ENCODE measurements at regions not wholly inside any gene's neighbourhood (a gene's known extent, or its start where the extent isn't known, plus 50 kb on each side); places are given as distances from the start of the nearest gene placed in this dataset.

DNA sequence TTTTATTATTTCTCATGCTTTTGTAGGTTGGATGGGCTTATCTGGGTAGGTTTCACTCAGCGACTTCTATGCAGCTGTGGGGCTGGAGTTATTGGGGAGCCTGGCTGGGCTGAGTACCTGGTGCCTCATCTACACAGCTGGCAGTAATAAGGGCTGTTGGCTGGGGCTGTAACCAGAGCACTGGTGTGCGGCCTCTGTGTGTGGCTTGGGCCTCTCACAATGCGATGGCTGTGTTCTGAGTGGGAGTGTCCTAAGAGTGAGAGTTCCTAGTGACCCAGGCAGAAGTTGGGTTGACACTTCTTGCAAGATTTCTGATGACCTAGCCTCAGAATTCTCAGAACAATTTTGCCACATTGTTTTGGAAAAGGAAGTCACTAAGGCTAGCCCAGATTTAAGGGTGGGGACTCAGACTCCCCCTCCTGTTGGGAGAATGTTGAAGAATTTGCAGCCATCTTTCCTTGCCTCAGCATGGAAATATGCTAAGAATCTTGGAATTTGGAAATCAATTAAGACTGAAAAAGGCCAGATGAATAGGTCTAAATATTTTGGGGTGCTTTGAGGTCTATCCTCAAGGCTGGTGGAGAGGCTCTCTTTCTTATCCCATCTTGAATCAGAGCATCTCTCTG lies 158.8 kb downstream of the SCP2D1 start (continued):
- TF ChIP-seq GATA2 (CRISPR knock-in tag; IDR thresholded peaks at IDR 0.05) (no peak), GABPA (IDR thresholded peaks at IDR 0.05; ENCODE audit: low read depth) (no peak)

DNA sequence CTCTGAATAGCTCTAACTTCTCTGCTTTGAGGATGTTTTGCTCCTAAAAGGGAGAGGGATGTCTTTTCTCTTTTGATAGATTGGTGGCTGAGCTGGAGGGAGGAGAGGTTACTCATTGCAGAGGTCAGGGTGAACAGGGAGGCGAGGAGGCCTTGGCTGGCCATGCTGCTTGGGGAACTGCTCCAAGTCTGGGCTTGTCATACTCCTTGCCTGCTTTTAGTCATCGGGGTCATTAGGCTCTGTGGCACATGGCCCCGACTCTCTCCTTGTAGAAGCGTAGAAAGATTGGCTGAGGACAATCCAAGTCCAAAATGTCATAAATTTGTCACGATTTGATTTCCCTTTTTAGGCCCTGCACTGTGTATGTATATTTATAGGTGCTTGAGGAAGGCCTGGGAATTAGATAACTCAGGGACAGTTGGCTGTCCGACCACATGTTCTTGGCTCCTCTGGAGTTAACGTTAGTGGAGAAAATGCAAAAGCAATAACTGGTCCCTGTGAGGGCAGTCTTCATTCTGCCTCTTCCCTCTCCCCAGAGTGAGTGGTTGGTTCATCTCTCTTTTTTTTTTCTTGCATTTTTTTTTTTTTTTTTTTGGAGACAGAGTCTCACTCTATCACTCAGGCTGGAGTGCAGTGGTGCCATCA lies 160.1 kb downstream of the SCP2D1 start:
- Histone ChIP-seq H3K4me3 (ENCODE audit: low read depth in 2 of 2, low read length in 1 of 2) (no peak overlapping the region), H3K27ac (ENCODE audit: low read depth in 2 of 2, low read length in 1 of 2) (no peak overlapping the region), H4K20me1 (ENCODE audit: insufficient read depth) (no peaks in the 10 kb centered on the region), H3K36me3 (replicated peaks in 1 of 2; ENCODE audit: control insufficient read depth in 1 of 2, insufficient read depth in 2 of 2, low read length in 1 of 2) (no peaks in the 10 kb centered on the region), H3K9me2 (no peaks in the 10 kb centered on the region), H3K4me1 (ENCODE audit: control insufficient read depth in 1 of 2, insufficient read depth in 2 of 2, low read depth in 1 of 2, low read length in 1 of 2) (peaks cover 0 to 2% of the 10 kb centered on the region in 2 experiments; a peak in 1 of 4 replicates), H3K9ac (no peak overlapping the region), H3K79me2 (ENCODE audit: insufficient read depth) (no peaks in the 10 kb centered on the region), H3F3A (replicated peaks; ENCODE audit: insufficient read depth) (no peaks in the 10 kb centered on the region), H3K9me3 (no peaks in the 10 kb centered on the region), H2AFZ (ENCODE audit: low read depth) (no peak overlapping the region), H3K27me3 (ENCODE audit: insufficient read depth) (no peaks in the 10 kb centered on the region), H3K4me2 (no peak overlapping the region)
- CTCF ChIA-PET: interaction anchor here (1.1 kb wide), 1 partner anchor 307 kb away, joined by 3 read pairs; no protein-coding TSS in a partner anchor
- WGBS (ENCODE audit: low lambda C conversion rate): 2% methylated on average over 6 of the region's 7 CpGs
- TF ChIP-seq FOXM1 (IDR thresholded peaks at IDR 0.05; ENCODE audit: low read depth): no peak
- DNase-seq: no peak
- POLR2A ChIA-PET: no interaction called here

DNA sequence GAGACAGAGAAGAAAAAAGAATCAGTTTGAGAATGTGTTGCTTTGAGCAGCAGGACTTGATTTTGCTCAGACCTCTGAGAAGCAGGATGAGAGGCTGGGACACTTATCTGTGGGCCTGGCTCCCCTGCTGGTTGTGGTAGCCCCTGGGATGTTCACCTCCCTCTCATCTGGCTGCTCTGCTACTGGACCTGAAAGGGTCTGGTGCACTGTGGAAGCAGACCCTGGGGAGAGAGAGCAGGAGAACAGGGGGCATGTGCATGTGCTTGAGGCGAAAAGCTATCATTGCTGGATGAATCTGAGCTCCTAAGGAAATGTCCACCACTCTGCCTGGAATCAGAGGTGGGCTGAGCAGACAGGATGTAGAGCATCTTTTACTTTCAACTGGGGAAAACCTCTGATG lies 161.1 kb downstream of the SCP2D1 start:
- no peak overlapping the region for H3K27ac ChIP-seq (ENCODE audit: low read depth in 2 of 2, low read length in 1 of 2)
- DNase-seq: no peak
- H3K79me2 ChIP-seq (ENCODE audit: insufficient read depth): no peaks in the 10 kb centered on the region
- POLR2A ChIA-PET: no interaction called here
- no peaks in the 10 kb centered on the region for H3K9me2 ChIP-seq
- H3K36me3 ChIP-seq (replicated peaks in 1 of 2; ENCODE audit: control insufficient read depth in 1 of 2, insufficient read depth in 2 of 2, low read length in 1 of 2): no peaks in the 10 kb centered on the region
- peaks cover 0 to 2% of the 10 kb centered on the region in 2 experiments; a peak in 1 of 4 replicates for H3K4me1 ChIP-seq (ENCODE audit: control insufficient read depth in 1 of 2, insufficient read depth in 2 of 2, low read depth in 1 of 2, low read length in 1 of 2)
- H4K20me1 ChIP-seq (ENCODE audit: insufficient read depth): no peaks in the 10 kb centered on the region
- no peaks in the 10 kb centered on the region for H3K9me3 ChIP-seq
- no peak overlapping the region for H3K4me2 ChIP-seq
- TF ChIP-seq SMC3 (IDR thresholded peaks at IDR 0.05; ENCODE audit: low read depth, low read length) (no peak), RFX5 (IDR thresholded peaks at IDR 0.05; ENCODE audit: low read length) (no peak), ELF1 (IDR thresholded peaks at IDR 0.05) (no peak), POLR2AphosphoS5 (IDR thresholded peaks at IDR 0.05; ENCODE audit: low read depth, low read length) (no peak), NFIC (IDR thresholded peaks at IDR 0.05; ENCODE audit: borderline replicate concordance) (no peak), FOSL2 (IDR thresholded peaks at IDR 0.05; ENCODE audit: borderline replicate concordance, low read depth) (no peak), RAD21 (IDR thresholded peaks at IDR 0.05; ENCODE audit: low read length) (no peak), JUND (IDR thresholded peaks at IDR 0.05) (no peak), GATA2 (CRISPR knock-in tag; IDR thresholded peaks at IDR 0.05) (no peak), FOXM1 (IDR thresholded peaks at IDR 0.05; ENCODE audit: low read depth) (no peak)
- TF ChIP-seq, protein P1, sequence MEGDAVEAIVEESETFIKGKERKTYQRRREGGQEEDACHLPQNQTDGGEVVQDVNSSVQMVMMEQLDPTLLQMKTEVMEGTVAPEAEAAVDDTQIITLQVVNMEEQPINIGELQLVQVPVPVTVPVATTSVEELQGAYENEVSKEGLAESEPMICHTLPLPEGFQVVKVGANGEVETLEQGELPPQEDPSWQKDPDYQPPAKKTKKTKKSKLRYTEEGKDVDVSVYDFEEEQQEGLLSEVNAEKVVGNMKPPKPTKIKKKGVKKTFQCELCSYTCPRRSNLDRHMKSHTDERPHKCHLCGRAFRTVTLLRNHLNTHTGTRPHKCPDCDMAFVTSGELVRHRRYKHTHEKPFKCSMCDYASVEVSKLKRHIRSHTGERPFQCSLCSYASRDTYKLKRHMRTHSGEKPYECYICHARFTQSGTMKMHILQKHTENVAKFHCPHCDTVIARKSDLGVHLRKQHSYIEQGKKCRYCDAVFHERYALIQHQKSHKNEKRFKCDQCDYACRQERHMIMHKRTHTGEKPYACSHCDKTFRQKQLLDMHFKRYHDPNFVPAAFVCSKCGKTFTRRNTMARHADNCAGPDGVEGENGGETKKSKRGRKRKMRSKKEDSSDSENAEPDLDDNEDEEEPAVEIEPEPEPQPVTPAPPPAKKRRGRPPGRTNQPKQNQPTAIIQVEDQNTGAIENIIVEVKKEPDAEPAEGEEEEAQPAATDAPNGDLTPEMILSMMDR (IDR thresholded peaks at IDR 0.05): no peak
- TF ChIP-seq, protein P2, sequence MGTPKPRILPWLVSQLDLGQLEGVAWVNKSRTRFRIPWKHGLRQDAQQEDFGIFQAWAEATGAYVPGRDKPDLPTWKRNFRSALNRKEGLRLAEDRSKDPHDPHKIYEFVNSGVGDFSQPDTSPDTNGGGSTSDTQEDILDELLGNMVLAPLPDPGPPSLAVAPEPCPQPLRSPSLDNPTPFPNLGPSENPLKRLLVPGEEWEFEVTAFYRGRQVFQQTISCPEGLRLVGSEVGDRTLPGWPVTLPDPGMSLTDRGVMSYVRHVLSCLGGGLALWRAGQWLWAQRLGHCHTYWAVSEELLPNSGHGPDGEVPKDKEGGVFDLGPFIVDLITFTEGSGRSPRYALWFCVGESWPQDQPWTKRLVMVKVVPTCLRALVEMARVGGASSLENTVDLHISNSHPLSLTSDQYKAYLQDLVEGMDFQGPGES (IDR thresholded peaks at IDR 0.05; ENCODE audit: low read depth, low read length): no peak
- TF ChIP-seq, protein P3, sequence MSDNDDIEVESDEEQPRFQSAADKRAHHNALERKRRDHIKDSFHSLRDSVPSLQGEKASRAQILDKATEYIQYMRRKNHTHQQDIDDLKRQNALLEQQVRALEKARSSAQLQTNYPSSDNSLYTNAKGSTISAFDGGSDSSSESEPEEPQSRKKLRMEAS (IDR thresholded peaks at IDR 0.05; ENCODE audit: low read depth): no peak
- TF ChIP-seq, protein P4, sequence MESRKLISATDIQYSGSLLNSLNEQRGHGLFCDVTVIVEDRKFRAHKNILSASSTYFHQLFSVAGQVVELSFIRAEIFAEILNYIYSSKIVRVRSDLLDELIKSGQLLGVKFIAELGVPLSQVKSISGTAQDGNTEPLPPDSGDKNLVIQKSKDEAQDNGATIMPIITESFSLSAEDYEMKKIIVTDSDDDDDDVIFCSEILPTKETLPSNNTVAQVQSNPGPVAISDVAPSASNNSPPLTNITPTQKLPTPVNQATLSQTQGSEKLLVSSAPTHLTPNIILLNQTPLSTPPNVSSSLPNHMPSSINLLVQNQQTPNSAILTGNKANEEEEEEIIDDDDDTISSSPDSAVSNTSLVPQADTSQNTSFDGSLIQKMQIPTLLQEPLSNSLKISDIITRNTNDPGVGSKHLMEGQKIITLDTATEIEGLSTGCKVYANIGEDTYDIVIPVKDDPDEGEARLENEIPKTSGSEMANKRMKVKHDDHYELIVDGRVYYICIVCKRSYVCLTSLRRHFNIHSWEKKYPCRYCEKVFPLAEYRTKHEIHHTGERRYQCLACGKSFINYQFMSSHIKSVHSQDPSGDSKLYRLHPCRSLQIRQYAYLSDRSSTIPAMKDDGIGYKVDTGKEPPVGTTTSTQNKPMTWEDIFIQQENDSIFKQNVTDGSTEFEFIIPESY (IDR thresholded peaks at IDR 0.05; ENCODE audit: borderline replicate concordance, low read depth): no peak
- no peak overlapping the region for H2AFZ ChIP-seq (ENCODE audit: low read depth)
- 0% methylated on average over 1 of the region's 1 CpG for WGBS (ENCODE audit: low lambda C conversion rate)
- H3K27me3 ChIP-seq (ENCODE audit: insufficient read depth): no peaks in the 10 kb centered on the region
- H3K9ac ChIP-seq: no peak overlapping the region
- CTCF ChIA-PET: no interaction called here
- H3K4me3 ChIP-seq (ENCODE audit: low read depth in 2 of 2, low read length in 1 of 2): no peak overlapping the region
- no peaks in the 10 kb centered on the region for H3F3A ChIP-seq (replicated peaks; ENCODE audit: insufficient read depth)
